Right lobe of liver (tissue), 6 donors: ENCODE measurements at regions not wholly inside any gene's neighbourhood (a gene's known extent, or its start where the extent isn't known, plus 50 kb on each side); places are given as distances from the start of the nearest gene placed in this dataset.

Experiments used
- ATAC-seq, 4 donors: fragments of 200-7000 bp; cut with Tn5 transposase; one replicate each; pipeline ENCODE4 v1.9.1; 2020; ENCODE audit warnings: mild to moderate bottlenecking in 4 of 4, moderate library complexity in 4 of 4
- DNase-seq, 3 donors: peaks; one replicate each; pipeline ENCODE4 v3.0.0-alpha.2; 2020
- H3K27ac ChIP-seq, 3 donors: fragments of 200-600 bp; one replicate each; pipeline ENCODE4 v1.8.0; 2022
- H3K27me3 ChIP-seq, 2 donors: fragments of 200-600 bp; one replicate each; pipeline ENCODE4 v1.8.0; 2022
- H3K36me3 ChIP-seq, 4 donors: fragments of 200-600 bp; sonication (generic) in 1 of 4; one replicate each; pipeline versions ENCODE4 v1.5.1 to v1.8.0; 2017 to 2022; ENCODE audit warnings: control low read depth in 1 of 4
- H3K4me1 ChIP-seq, 4 donors: fragments of 200-600 bp; sonication (generic) in 1 of 4; one replicate each; pipeline versions ENCODE4 v1.5.1 to v1.8.0; 2017 to 2022; ENCODE audit warnings: control low read depth in 1 of 4
- H3K4me3 ChIP-seq, 3 donors: fragments of 200-600 bp; one replicate each; pipeline ENCODE4 v1.8.0; 2022
- H3K9me3 ChIP-seq, 4 donors: fragments of 200-600 bp; sonication (generic) in 1 of 4; one replicate each; pipeline versions ENCODE4 v1.5.1 to v1.8.0; 2017 to 2022; ENCODE audit warnings: control low read depth in 1 of 4
- POLR2A ChIP-seq: fragments of 450-650 bp; IDR thresholded peaks from one replicate; pipeline ENCODE4 v1.6.1; 2017; ENCODE audit warnings: antibody characterized with exemption, mild to moderate bottlenecking
- WGBS: methylation state at CpG from one replicate; pipeline ENCODE4 v1.1.6; 2018; ENCODE audit warnings: low coverage, low lambda C conversion rate; ENCODE audit not compliant: insufficient coverage; ENCODE audit errors: missing lambda C conversion rate; 5-methylcytosine and 5-hydroxymethylcytosine counted together
- intact Hi-C, 2 donors: fragments of 100-400 bp; cut with DNase I; formaldehyde crosslinking; loops; one replicate each; pipeline versions ENCODE4 v1.11.2 to v1.14.1; 2022
- TF ChIP-seq, protein P1 (sequence below), 4 donors: fragments of 200-600 bp in 3 of 4; fragments of 450-650 bp in 1 of 4; IDR thresholded peaks; one replicate each; pipeline versions ENCODE4 v1.5.1 to v1.8.0; 2016 to 2022; ENCODE audit warnings: antibody characterized with exemption in 4 of 4, mild to moderate bottlenecking in 2 of 4
- donor health status: DM: no; HTN: yes; CAD: no.
- donor health status: DM: no; HTN: no; CAD: no.
- donor health status: DM: no; HTN: no; CAD: no.
- donor health status: DM: no; HTN: yes; CAD: no.
- donor health status: DM: no; HTN: yes; CAD: no.

DNA sequence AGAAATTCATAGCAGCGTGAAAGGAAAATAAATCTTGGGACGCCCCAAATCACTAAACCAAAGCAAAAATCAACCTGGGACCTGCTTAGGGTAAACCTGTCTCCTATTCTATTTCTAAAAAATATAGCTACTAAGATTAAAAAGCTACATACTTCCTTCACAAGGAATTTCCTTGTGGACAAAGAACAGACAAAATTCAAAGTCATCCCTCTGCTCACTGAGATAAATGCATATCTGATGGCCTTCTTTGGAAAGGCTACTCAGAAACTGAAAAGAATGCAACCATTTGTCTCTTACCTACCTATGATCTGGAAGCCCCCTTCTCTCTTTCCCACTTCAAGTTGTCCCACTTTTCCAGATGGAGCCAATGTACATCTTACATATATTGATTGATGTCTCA is 93.0 kb upstream of the CNOT2 start:
- Histone ChIP-seq H3K27me3 (no peaks in the 10 kb centered on the region), H3K4me3 (no peak overlapping the region), H3K4me1 (no peaks in the 10 kb centered on the region), H3K36me3 (no peaks in the 10 kb centered on the region), H3K27ac (no peak overlapping the region), H3K9me3 (peaks cover 0 to 5% (median 0%) of the 10 kb centered on the region in 4 donors)
- WGBS, result 70% methylated on average over 2 of the region's 2 CpGs
- intact Hi-C loops, result no loop called here
- DNase-seq, result no peak
- no peak for ATAC-seq
- no peak for TF ChIP-seq POLR2A
- TF ChIP-seq, protein P1, sequence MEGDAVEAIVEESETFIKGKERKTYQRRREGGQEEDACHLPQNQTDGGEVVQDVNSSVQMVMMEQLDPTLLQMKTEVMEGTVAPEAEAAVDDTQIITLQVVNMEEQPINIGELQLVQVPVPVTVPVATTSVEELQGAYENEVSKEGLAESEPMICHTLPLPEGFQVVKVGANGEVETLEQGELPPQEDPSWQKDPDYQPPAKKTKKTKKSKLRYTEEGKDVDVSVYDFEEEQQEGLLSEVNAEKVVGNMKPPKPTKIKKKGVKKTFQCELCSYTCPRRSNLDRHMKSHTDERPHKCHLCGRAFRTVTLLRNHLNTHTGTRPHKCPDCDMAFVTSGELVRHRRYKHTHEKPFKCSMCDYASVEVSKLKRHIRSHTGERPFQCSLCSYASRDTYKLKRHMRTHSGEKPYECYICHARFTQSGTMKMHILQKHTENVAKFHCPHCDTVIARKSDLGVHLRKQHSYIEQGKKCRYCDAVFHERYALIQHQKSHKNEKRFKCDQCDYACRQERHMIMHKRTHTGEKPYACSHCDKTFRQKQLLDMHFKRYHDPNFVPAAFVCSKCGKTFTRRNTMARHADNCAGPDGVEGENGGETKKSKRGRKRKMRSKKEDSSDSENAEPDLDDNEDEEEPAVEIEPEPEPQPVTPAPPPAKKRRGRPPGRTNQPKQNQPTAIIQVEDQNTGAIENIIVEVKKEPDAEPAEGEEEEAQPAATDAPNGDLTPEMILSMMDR (IDR thresholded peaks at IDR 0.05), result no peak

DNA sequence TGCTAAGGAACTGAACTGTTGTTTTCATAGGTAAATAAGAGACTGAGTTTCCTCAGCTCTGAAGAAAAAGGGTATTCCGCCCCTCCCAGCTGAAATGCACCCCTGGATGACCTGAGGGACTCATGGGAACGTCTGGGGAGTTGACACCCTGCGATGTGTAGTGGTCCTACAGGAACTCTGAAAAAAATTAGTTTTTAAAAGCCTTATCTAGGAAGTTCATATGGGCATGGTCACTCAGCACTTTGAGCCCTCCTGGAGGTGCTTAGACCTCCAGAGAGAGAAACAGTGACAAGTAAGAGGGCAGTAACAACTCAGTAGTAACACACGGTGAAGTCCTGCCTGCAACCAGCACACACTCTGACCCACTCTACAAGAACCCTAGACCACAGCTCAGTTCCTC is 91.2 kb upstream of the CNOT2 start:
- Histone ChIP-seq H3K27me3 (no peaks in the 10 kb centered on the region), H3K36me3 (no peaks in the 10 kb centered on the region), H3K27ac (no peak overlapping the region), H3K4me3 (no peak overlapping the region), H3K9me3 (peaks cover 0 to 5% (median 0%) of the 10 kb centered on the region in 4 donors), H3K4me1 (no peaks in the 10 kb centered on the region)
- ATAC-seq (no peak), DNase-seq (no peak)
- WGBS, result 39% methylated on average over 3 of the region's 4 CpGs
- intact Hi-C loops, result no loop called here
- no peak for TF ChIP-seq POLR2A
- TF ChIP-seq, protein P1 (IDR thresholded peaks at IDR 0.05), result no peak

DNA sequence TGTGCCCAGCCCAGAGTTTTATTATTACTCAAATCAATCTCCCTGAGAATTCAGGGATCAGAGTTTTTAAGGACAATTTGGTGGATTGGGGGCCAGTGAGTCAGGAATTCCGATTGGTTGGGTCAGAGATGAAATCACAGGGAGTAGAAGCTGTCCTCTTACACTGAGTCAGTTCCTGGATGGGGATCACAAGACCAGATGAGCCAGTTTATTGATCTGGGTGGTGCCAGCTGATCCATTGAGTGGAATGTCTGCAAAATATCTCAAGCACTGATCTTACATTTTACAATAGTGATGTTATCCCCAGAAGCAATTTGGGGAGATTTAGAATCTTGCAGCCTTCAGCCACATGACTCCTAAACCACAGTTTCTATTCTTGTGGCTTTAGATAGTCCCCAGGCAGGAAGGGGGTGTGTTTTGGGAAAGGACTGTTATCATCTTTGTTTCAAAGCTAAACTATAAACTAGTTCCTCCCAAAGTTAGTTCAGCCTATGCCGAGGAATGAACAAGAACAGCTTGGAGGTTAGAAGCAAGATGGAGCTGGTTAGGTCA is 89.1 kb upstream of the CNOT2 start:
- no peak for ATAC-seq
- DNase-seq, result no peak
- WGBS, result 63% methylated on average over 2 of the region's 2 CpGs
- Histone ChIP-seq H3K27me3 (no peaks in the 10 kb centered on the region), H3K9me3 (peaks cover 0 to 5% (median 0%) of the 10 kb centered on the region in 4 donors), H3K4me1 (no peaks in the 10 kb centered on the region), H3K36me3 (no peaks in the 10 kb centered on the region), H3K4me3 (no peak overlapping the region), H3K27ac (no peak overlapping the region)
- no peak for TF ChIP-seq POLR2A
- TF ChIP-seq, protein P1 (IDR thresholded peaks at IDR 0.05), result no peak
- intact Hi-C loops, result no loop called here

DNA sequence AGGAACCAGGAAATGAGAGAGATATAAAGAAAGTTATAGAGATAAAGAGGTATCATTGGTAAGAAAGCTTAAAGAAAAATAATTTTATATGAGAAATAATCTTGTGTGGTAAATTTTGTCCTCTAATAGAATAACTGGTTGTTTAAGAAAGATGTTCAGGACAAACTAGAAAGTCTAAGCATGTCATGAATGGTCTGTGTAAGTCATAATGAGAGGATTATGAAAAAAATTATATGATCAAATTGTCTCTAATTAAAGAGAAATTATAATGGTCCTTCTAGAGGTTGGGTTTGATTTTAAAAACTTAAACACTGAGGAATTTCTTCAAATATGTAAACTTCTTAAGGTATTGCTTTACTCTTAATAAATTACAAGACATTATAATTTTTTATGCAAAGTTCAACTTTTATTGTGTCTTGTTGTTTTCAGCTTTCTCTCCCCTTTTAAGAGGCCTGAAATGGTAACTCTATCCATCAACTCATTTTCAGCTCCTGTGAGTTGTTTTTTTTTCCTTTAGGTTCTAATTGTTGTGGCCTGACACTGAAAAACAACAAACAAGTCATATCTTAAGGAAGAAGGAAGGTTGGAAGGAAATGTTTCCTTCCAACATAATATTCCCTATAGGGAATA is 88.2 kb upstream of the CNOT2 start:
- no peaks in the 10 kb centered on the region for H3K36me3 ChIP-seq

More for the DNA sequence above, 88.2 kb upstream of the CNOT2 start:
- ATAC-seq, result no peak
- Histone ChIP-seq H3K27me3 (no peaks in the 10 kb centered on the region), H3K4me1 (no peaks in the 10 kb centered on the region), H3K9me3 (peaks cover 0 to 5% (median 0%) of the 10 kb centered on the region in 4 donors), H3K4me3 (no peak overlapping the region), H3K27ac (no peak overlapping the region)
- intact Hi-C loops, result no loop called here
- TF ChIP-seq, protein P1 (IDR thresholded peaks at IDR 0.05), result no peak
- no peak for TF ChIP-seq POLR2A
- DNase-seq, result no peak
